OCI-LY3 (cell line): ENCODE measurements at regions not wholly inside any gene's neighbourhood (a gene's known extent, or its start where the extent isn't known, plus 50 kb on each side); places are given as distances from the start of the nearest gene placed in this dataset.

ENCODE experiments used
- H2AFZ ChIP-seq: fragments of 200-600, 300-600 bp; shearing (Covaris generic); 2 replicates; pipeline ENCODE4 v1.6.0; 2014; ENCODE audit warnings: antibody characterized with exemption, low read depth, low read length
- H3K27ac ChIP-seq: fragments of 200-600, 300-600 bp; sonication (generic); 2 replicates; pipeline ENCODE4 v1.5.1; 2014; ENCODE audit warnings: mild to moderate bottlenecking, low read length, moderate library complexity, mixed read lengths
- H3K27me3 ChIP-seq: fragments of 200-600, 300-600 bp; sonication (generic); 2 replicates; pipeline ENCODE4 v1.6.1; 2014; ENCODE audit warnings: low read depth, low read length, mixed read lengths
- H3K36me3 ChIP-seq: fragments of 200-600, 300-600 bp; sonication (generic); replicated peaks from 2 replicates; pipeline ENCODE3; 2014; ENCODE audit warnings: low read depth, low read length, mixed read lengths
- H3K4me1 ChIP-seq: fragments of 300-600, 200-600 bp; sonication (generic); 2 replicates; pipeline ENCODE4 v1.6.1; 2014; ENCODE audit warnings: low read length, mixed read lengths
- H3K4me2 ChIP-seq: fragments of 200-600, 300-600 bp; sonication (generic); 2 replicates; pipeline ENCODE4 v1.6.1; 2014; ENCODE audit warnings: low read length, mixed read lengths
- H3K4me3 ChIP-seq: fragments of 300-600, 200-600 bp; sonication (generic); 2 replicates; pipeline ENCODE4 v1.5.1; 2014; ENCODE audit warnings: antibody characterized with exemption, mild to moderate bottlenecking, low read length, moderate library complexity
- H3K79me2 ChIP-seq: fragments of 300-600, 200-600 bp; shearing (Covaris generic); 2 replicates; pipeline ENCODE4 v1.6.1; 2014; ENCODE audit warnings: mild to moderate bottlenecking, low read length, mixed read lengths
- H3K9ac ChIP-seq: fragments of 300-600, 200-600 bp; shearing (Covaris generic); 2 replicates; pipeline ENCODE4 v1.6.0; 2014; ENCODE audit warnings: mild to moderate bottlenecking, low read length, moderate library complexity
- H3K9me3 ChIP-seq: fragments of 200-600, 300-600 bp; shearing (Covaris generic); 2 replicates; pipeline ENCODE4 v1.6.1; 2014; ENCODE audit warnings: low read length, mixed read lengths; ENCODE audit not compliant: insufficient read depth
- H4K20me1 ChIP-seq: fragments of 200-600, 300-600 bp; sonication (generic); 2 replicates; pipeline ENCODE4 v1.6.1; 2016; ENCODE audit warnings: low read length, mixed read lengths; ENCODE audit not compliant: insufficient read depth
- CTCF ChIP-seq: fragments of 200-600, 300-600 bp; sonication (generic); IDR thresholded peaks from 2 replicates; pipeline ENCODE4 v1.5.1; 2014; ENCODE audit warnings: antibody characterized with exemption, low read length, low read depth
- EZH2phosphoT487 ChIP-seq: fragments of 200-600 bp; shearing (Covaris generic); IDR thresholded peaks from 2 replicates; pipeline ENCODE4 v1.6.1; 2018; ENCODE audit warnings: antibody characterized with exemption, mixed run types, low read depth

GRCh38 chr6:139882977-139883728 lies 508.7 kb upstream of the CITED2 start:
- H3K27ac ChIP-seq, result peak overlapping the region; percentile 62

GRCh38 chr6:139882234-139882633 lies 507.8 kb upstream of the CITED2 start:
- H3K27me3 ChIP-seq, result no peaks in the 10 kb centered on the region
- no peaks in the 10 kb centered on the region for H3K79me2 ChIP-seq
- peak overlapping the region; percentile 22; the same call in 1 of the 2 replicates for H3K27ac ChIP-seq
- TF ChIP-seq EZH2phosphoT487, result no peak
- TF ChIP-seq CTCF, result no peak
- H2AFZ ChIP-seq, result peak overlapping the region; percentile 84
- peak overlapping the region; percentile 92 for H3K4me2 ChIP-seq
- no peaks in the 10 kb centered on the region for H3K36me3 ChIP-seq
- H3K4me1 ChIP-seq, result peaks cover 29% of the 10 kb centered on the region
- H4K20me1 ChIP-seq, result no peaks in the 10 kb centered on the region
- peak overlapping the region; percentile 44 for H3K9ac ChIP-seq
- H3K4me3 ChIP-seq, result peak overlapping the region; percentile 70
- H3K9me3 ChIP-seq, result no peaks in the 10 kb centered on the region

More at GRCh38 chr6:139882977-139883728, 508.7 kb upstream of the CITED2 start:
- TF ChIP-seq EZH2phosphoT487 (no peak), CTCF (no peak)
- Histone ChIP-seq H3K9ac (peak overlapping the region; percentile 11; the same call in 1 of the 2 replicates), H3K4me1 (peaks cover 29% of the 10 kb centered on the region), H4K20me1 (no peaks in the 10 kb centered on the region), H3K27me3 (no peaks in the 10 kb centered on the region), H3K9me3 (no peaks in the 10 kb centered on the region), H3K4me3 (0 out of 2 replicates have a peak overlapping the region, but pooled peaks have one; percentile 38), H2AFZ (peak overlapping the region; percentile 65), H3K36me3 (no peaks in the 10 kb centered on the region), H3K4me2 (peak overlapping the region; percentile 92), H3K79me2 (no peaks in the 10 kb centered on the region)

GRCh38 chr6:139881728-139882211 lies 507.3 kb upstream of the CITED2 start:
- Histone ChIP-seq H3K4me2 (peak overlapping the region; percentile 92), H3K27ac (peak overlapping the region; percentile 22; the same call in 1 of the 2 replicates), H3K4me3 (peak overlapping the region; percentile 70), H4K20me1 (no peaks in the 10 kb centered on the region), H3K4me1 (peaks cover 29% of the 10 kb centered on the region), H3K27me3 (no peaks in the 10 kb centered on the region), H3K36me3 (no peaks in the 10 kb centered on the region), H3K9ac (peak overlapping the region; percentile 44), H3K79me2 (no peaks in the 10 kb centered on the region), H3K9me3 (no peaks in the 10 kb centered on the region), H2AFZ (peak overlapping the region; percentile 84)
- peak; percentile 64 for TF ChIP-seq CTCF
- no peak for TF ChIP-seq EZH2phosphoT487

GRCh38 chr6:139881236-139881635 lies 506.8 kb upstream of the CITED2 start:
- Histone ChIP-seq H2AFZ (no peak overlapping the region), H3K4me1 (peaks cover 29% of the 10 kb centered on the region), H3K27me3 (no peaks in the 10 kb centered on the region), H3K4me2 (no peak overlapping the region), H3K36me3 (no peaks in the 10 kb centered on the region), H3K9ac (no peak overlapping the region), H3K4me3 (no peak overlapping the region), H3K27ac (no peak overlapping the region), H3K79me2 (no peaks in the 10 kb centered on the region), H4K20me1 (no peaks in the 10 kb centered on the region), H3K9me3 (no peaks in the 10 kb centered on the region)
- TF ChIP-seq EZH2phosphoT487 (no peak), CTCF (no peak)
